A673 (cell line): ENCODE measurements at regions not wholly inside any gene's neighbourhood (a gene's known extent, or its start where the extent isn't known, plus 50 kb on each side); places are given as distances from the start of the nearest gene placed in this dataset.

Experiments used
- BruUV-seq: library from RNA; stranded (reverse); fragments of 400-500 nt; replicated peaks from 2 replicates; lab custom pipeline; 2021; lab: Mats Ljungman, UMichigan
- CTCF ChIA-PET: fragments of 300-600 bp; sonication (Branson Sonifier 250); formaldehyde crosslinking; loops from one replicate; lab custom pipeline; 2022; ENCODE audit warnings: antibody characterized with exemption; lab: Charles Lee
- POLR2A ChIA-PET: fragments of 300-600 bp; sonication (Branson Sonifier 250); formaldehyde crosslinking; loops from one replicate; lab custom pipeline; 2022; ENCODE audit warnings: antibody characterized with exemption; ENCODE audit not compliant: low non-redundant PET; lab: Charles Lee
- DNase-seq: peaks from one replicate; pipeline ENCODE4 v3.0.0-alpha.2; 2015; ENCODE audit warnings: low spot score
- H3K27ac ChIP-seq: fragments of 200-600 bp; sonication (generic); 2 replicates; pipeline ENCODE4 v1.5.1; 2016; ENCODE audit warnings: mixed run types, low read depth, mild to moderate bottlenecking, mixed read lengths, antibody characterized with exemption, low read length; ENCODE audit not compliant: poor library complexity, severe bottlenecking
- H3K27me3 ChIP-seq: fragments of 200-600 bp; sonication (generic); replicated peaks from 2 replicates; pipeline ENCODE4 v1.6.1; 2017; ENCODE audit warnings: mixed run types, low read depth, mild to moderate bottlenecking, mixed read lengths, antibody characterized with exemption, low read length; ENCODE audit not compliant: insufficient read depth, poor library complexity
- H3K36me3 ChIP-seq: fragments of 200-600 bp; sonication (generic); 2 replicates; pipeline ENCODE4 v1.6.1; 2016; ENCODE audit warnings: mixed run types, mild to moderate bottlenecking, mixed read lengths, antibody characterized with exemption, low read length; ENCODE audit not compliant: insufficient read depth, poor library complexity, severe bottlenecking
- H3K4me1 ChIP-seq: fragments of 200-600 bp; sonication (generic); 2 replicates; pipeline ENCODE4 v1.6.1; 2017; ENCODE audit warnings: mixed run types, mild to moderate bottlenecking, mixed read lengths, antibody characterized with exemption, low read length; ENCODE audit not compliant: insufficient read depth, poor library complexity, severe bottlenecking
- H3K4me3 ChIP-seq: fragments of 200-600 bp; sonication (generic); 2 replicates; pipeline ENCODE4 v1.5.1; 2016; ENCODE audit warnings: low read depth, mixed run types, mild to moderate bottlenecking, mixed read lengths, low read length; ENCODE audit not compliant: poor library complexity, severe bottlenecking
- H3K9me3 ChIP-seq: fragments of 200-600 bp; sonication (generic); 2 replicates; pipeline ENCODE4 v1.6.1; 2016; ENCODE audit warnings: mixed run types, low read depth, mild to moderate bottlenecking, mixed read lengths, antibody characterized with exemption, low read length; ENCODE audit not compliant: poor library complexity, severe bottlenecking
- CTCF ChIP-seq: fragments of 300-800, 200-600 bp; sonication (generic); conservative IDR thresholded peaks from 2 replicates; pipeline ENCODE4 v1.5.1; 2017; ENCODE audit warnings: low read depth, mild to moderate bottlenecking, antibody characterized with exemption, low read length, moderate library complexity, mixed read lengths
- EZH2 ChIP-seq: fragments of 200-600 bp; sonication (generic); IDR thresholded peaks from 2 replicates; pipeline ENCODE4 v1.6.1; 2017; ENCODE audit warnings: borderline replicate concordance, low read depth, mild to moderate bottlenecking, mixed read lengths, antibody characterized with exemption, low read length; ENCODE audit not compliant: poor library complexity, severe bottlenecking
- intact Hi-C: fragments of 100-400 bp; cut with micrococcal nuclease; formaldehyde crosslinking; loops from one replicate; pipeline ENCODE4 v1.10.0; 2022; ENCODE audit not compliant: unreplicated experiment

GRCh38 chr22:49034836-49035817 lies 792.5 kb downstream of the BRD1 start:
- Histone ChIP-seq H3K36me3 (no peaks in the 10 kb centered on the region), H3K9me3 (no peaks in the 10 kb centered on the region), H3K4me3 (no peak overlapping the region), H3K27ac (no peak overlapping the region), H3K27me3 (no peaks in the 10 kb centered on the region), H3K4me1 (no peaks in the 10 kb centered on the region)
- BruUV-seq: no TSS peak
- TF ChIP-seq CTCF (no peak), EZH2 (no peak)
- intact Hi-C loops: no loop called here
- no peak for DNase-seq
- ChIA-PET POLR2A (no interaction called here), CTCF (no interaction called here)

- BruUV-seq: no TSS peak
- DNase-seq: no peak
- CTCF ChIA-PET: no interaction called here
- no peak overlapping the region for H3K4me3 ChIP-seq
- no peaks in the 10 kb centered on the region for H3K9me3 ChIP-seq
- TF ChIP-seq CTCF (no peak), EZH2 (no peak)
- intact Hi-C loops: no loop called here
- H3K4me1 ChIP-seq: no peaks in the 10 kb centered on the region
- no peaks in the 10 kb centered on the region for H3K27me3 ChIP-seq
- H3K27ac ChIP-seq: no peak overlapping the region
- no peaks in the 10 kb centered on the region for H3K36me3 ChIP-seq
- POLR2A ChIA-PET: no interaction called here
Observed at GRCh38 chr22:49033616-49034015, 794.1 kb downstream of the BRD1 start.

- Histone ChIP-seq H3K9me3 (no peaks in the 10 kb centered on the region), H3K4me3 (no peak overlapping the region), H3K36me3 (no peaks in the 10 kb centered on the region), H3K4me1 (no peaks in the 10 kb centered on the region), H3K27me3 (no peaks in the 10 kb centered on the region), H3K27ac (no peak overlapping the region)
- CTCF ChIA-PET: no interaction called here
- no TSS peak for BruUV-seq
- POLR2A ChIA-PET: no interaction called here
- intact Hi-C loops: no loop called here
- no peak for TF ChIP-seq EZH2
- TF ChIP-seq CTCF: no peak
- DNase-seq: no peak
Observed at GRCh38 chr22:49032821-49033220, 794.9 kb downstream of the BRD1 start.
